NCI-H526 (cell line): ENCODE measurements at regions not wholly inside any gene's neighbourhood (a gene's known extent, or its start where the extent isn't known, plus 50 kb on each side); places are given as distances from the start of the nearest gene placed in this dataset.

ENCODE experiments used
- DNase-seq, 2 experiments: peaks; one replicate each; lab custom pipeline; 2025; lab: John Stamatoyannopoulos, UW

- DNase-seq, result no peak
Measured at GRCh38 chr10:111990734-111991133, 192.8 kb downstream of the GPAM start.

- DNase-seq, result no peak
Measured at GRCh38 chr10:111993321-111993720, 190.2 kb downstream of the GPAM start.

GRCh38 chr10:111993872-111994426, 189.6 kb downstream of the GPAM start:
- no peak for DNase-seq

GRCh38 chr10:111996103-111996502, 187.5 kb downstream of the GPAM start:
- DNase-seq, result no peak

GRCh38 chr10:111998728-111999127, 184.8 kb downstream of the GPAM start:
- DNase-seq, result no peak

GRCh38 chr10:111999205-111999914, 184.2 kb downstream of the GPAM start:
- DNase-seq, result no peak

- DNase-seq, result no peak
Measured at GRCh38 chr10:111999915-112000302, 183.7 kb downstream of the GPAM start.

GRCh38 chr10:112000466-112000865, 183.1 kb downstream of the GPAM start:
- no peak for DNase-seq

- no peak for DNase-seq
Measured at GRCh38 chr10:112002206-112002605, 181.4 kb downstream of the GPAM start.

- no peak for DNase-seq
Measured at GRCh38 chr10:112004075-112004474, 179.5 kb downstream of the GPAM start.

- DNase-seq, result no peak
Measured at GRCh38 chr10:112005044-112005443, 178.5 kb downstream of the GPAM start.

- no peak for DNase-seq
Measured at GRCh38 chr10:112006407-112006806, 177.2 kb downstream of the GPAM start.

- DNase-seq, result no peak
Measured at GRCh38 chr10:112006831-112007230, 176.7 kb downstream of the GPAM start.

GRCh38 chr10:112022196-112022595, 161.4 kb downstream of the GPAM start:
- no peak for DNase-seq

- no peak for DNase-seq
Measured at GRCh38 chr10:112024079-112024478, 159.5 kb downstream of the GPAM start.

- no peak for DNase-seq
Measured at GRCh38 chr10:112025228-112025627, 158.3 kb downstream of the GPAM start.

- no peak for DNase-seq
Measured at GRCh38 chr10:112026438-112026837, 157.1 kb downstream of the GPAM start.

- DNase-seq, result no peak
Measured at GRCh38 chr10:112027731-112028280, 155.8 kb downstream of the GPAM start.

- no peak for DNase-seq
Measured at GRCh38 chr10:112030431-112030830, 153.1 kb downstream of the GPAM start.

GRCh38 chr10:112039823-112040222, 143.7 kb downstream of the GPAM start:
- DNase-seq, result no peak

GRCh38 chr10:112040696-112041095, 142.9 kb downstream of the GPAM start:
- DNase-seq, result no peak

GRCh38 chr10:112045938-112046337, 137.6 kb downstream of the GPAM start:
- DNase-seq, result no peak

- DNase-seq, result no peak
Measured at GRCh38 chr10:112047674-112048073, 135.9 kb downstream of the GPAM start.

- DNase-seq, result no peak
Measured at GRCh38 chr10:112052166-112052565, 131.4 kb downstream of the GPAM start.
